HG02870 (cell line): ENCODE measurements at regions not wholly inside any gene's neighbourhood (a gene's known extent, or its start where the extent isn't known, plus 50 kb on each side); places are given as distances from the start of the nearest gene placed in this dataset.
"Not testable (repeated sequence)": the region's sequence is repeated elsewhere in the genome, so short reads cannot be mapped to it uniquely, and the experiment has no call there.

ENCODE experiments used
- ATAC-seq: cut with Tn5 transposase; IDR thresholded peaks from one replicate; pipeline ENCODE4 v1.9.1; 2021; ENCODE audit warnings: mild to moderate bottlenecking, moderate library complexity; ENCODE audit not compliant: unreplicated experiment

DNA sequence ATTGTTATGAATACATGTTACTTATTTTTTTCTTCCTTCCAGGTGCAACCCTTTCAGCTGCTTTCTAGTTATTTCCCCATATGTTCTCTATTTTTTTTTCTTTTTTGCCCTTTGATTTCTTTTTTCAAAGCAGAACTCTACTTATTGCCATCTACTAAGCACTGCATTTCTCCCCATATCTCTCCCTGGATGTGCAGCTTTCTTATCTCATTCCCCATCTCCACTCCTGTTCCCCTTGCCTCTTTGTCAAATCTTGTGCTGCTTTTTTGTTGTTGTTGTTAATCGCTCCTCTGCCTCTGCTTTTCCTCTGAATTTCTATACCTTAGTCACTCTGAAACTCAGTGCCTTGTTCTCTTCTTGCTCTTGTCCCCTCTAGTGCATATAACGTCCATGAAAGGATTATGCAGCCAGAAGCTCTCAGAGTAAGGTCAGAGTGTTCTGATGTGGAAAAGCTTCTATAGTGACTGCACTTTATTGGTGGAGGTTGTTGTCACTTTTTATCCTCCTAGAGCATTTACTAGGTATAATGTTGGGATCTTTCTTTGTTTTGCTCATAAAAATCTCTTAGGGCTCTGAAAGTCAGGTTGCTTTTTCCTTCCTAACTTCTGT is 51.1 kb upstream of the JADE1 start:
- no peak for ATAC-seq

DNA sequence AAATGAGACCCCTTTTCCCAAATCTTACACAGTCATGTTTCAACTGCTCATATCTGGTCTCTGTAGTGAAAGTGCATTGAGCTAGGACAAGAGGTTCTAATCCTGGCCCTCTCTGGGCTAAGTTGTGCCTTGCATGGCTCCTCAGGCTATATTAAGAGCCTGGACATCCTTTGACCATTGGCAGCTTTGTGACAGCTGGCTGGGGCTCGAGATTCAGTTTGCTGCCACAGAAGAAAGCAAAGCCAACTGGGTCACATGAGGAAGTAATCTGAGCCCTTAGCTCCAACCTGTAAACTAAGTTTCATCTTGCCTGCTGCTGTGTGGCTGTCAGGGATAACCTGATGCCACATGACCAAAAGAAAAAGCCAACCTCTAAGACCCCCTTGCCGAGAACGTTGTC is 51.8 kb upstream of the JADE1 start:
- ATAC-seq: no peak

DNA sequence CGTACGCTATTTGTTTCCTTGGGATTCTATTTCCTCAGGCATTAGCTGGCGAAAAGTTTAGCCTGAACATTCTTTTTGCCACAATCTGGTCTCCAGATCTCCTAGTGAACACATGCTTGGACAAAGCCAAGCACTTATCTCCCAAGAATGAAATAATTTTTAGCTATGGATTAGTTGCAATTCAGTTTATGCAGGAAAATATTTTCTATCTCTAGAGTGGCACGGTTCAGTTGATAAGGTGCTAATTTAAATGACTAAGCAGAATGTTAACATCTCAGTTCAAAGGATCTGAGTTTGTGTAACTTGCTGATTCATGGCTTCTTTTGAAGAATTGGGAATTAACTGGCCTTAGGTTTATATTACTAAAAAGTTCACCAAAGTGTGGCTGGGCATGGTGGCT is 58.1 kb upstream of the JADE1 start:
- no peak for ATAC-seq

DNA sequence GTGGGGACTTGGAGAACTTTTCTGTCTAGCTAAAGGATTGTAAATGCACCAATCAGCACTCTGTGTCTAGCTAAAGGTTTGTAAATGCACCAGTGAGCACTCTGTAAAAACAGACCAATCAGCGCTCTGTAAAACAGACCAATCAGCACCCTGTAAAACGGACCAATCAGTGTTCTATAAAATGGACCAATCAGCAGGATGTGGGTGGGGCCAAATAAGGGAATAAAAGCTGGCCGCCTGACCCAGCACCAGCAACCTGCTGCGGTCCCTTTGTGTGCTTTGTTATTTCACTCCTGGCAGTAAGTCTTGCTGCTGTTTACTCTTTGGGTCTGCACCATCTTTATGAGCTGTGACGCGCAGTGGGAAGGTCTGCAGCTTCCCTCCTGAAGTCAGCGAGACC is 67.8 kb upstream of the JADE1 start:
- ATAC-seq: not testable (repeated sequence)

DNA sequence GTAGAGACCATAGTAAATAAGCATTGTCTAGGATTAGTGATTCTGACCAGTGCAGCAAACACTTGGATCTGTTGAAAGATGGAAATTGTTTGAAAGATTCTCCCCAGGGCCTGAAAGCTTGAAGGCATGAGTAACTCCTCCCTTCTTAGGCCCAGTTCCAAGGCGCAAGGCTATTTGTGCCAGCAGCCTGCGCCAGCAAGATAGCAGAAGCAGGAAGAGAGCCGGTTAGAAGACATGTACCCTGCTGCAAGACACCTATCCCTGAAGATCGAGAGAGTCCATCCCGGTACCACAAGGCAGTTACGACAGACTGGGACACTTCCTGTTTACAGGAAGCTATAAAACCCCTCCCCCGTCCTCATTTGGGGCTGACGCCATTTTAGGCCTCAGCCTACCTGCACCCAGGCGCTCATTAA is 72.4 kb upstream of the JADE1 start:
- no peak for ATAC-seq

DNA sequence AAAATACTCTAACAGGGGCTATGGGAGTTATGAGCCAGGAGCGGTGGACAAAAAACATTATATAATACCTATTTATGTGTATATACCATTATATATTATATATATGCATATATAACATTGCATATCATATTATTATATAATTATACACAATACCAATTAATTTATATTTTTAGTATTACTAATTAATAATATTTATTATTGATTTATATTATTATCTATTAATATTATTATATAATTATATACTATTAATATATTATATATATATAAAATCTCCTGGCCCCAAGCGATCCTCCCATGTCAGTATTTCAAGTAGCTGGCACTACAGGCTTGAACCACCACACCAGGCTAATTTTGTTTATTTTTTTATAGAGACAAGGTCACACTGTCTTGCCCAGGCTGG is 73.8 kb upstream of the JADE1 start:
- ATAC-seq: no peak

DNA sequence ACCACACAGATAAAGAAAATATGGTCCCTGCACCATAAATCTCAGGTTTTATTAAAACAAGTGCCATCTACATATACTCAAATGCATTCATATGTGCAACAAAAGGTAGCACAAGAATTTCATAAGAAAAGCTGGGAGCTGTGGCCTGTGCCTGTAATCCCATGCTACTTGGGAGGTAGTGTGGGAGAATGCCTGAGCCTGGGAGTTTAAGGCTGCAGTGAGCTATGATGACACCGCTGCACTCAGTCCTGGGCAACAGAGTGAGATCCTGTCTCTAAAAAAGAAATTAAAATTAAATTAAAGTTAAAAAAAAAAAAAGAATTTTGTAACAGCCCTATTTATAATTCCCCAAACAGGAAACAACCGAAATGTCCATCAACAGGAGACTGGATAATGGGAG is 81.3 kb upstream of the JADE1 start:
- no peak for ATAC-seq

DNA sequence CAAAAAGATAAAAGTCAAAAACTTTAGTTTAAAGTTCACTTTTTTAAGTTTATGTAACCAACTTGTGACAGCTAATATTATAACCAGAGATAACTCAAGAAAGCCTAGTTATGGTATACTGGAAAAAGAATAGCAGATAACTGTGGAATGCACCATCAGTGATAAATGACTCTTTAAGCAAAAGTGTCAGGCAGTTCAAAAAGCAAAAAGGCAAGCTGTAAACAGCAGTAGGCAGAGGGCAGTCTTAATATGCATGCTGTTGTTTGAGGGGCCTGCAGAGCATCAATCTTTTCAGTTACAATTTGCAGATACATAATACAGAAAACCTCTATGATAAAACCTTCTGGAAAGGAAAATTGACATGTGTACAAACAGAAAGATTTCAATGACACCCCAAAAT is 81.8 kb upstream of the JADE1 start:
- ATAC-seq: no peak

DNA sequence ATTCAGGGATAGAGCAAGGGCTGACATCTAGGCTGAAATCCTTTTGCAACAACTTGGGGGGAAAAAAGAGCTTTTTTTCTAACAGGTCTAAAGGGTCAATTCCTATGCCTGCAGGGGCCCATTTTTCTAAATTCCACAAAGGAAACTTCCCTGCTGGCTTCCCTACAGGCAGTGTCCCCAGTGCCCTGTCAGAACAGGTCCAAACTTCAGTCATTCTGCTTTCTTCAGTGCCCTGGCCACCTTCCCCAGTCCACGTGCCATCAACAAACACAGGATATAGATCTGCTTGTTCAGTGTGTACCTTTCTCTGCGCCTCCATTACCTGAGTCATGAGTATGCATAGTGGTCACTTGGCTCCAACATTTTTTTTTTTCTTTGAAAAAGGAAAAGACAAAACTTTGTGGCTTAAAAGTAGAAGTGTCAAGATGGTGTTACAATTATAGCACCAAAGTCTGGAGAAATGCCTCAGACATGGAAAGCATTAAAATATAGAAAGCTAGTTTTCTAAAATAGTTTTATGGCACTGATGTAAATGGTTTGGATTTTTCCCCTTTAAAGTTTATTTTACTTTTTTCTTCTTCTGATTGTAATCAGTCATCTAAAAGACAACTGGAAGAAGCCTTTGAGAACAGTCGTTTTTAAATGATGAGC is 84.0 kb upstream of the JADE1 start:
- no peak for ATAC-seq

DNA sequence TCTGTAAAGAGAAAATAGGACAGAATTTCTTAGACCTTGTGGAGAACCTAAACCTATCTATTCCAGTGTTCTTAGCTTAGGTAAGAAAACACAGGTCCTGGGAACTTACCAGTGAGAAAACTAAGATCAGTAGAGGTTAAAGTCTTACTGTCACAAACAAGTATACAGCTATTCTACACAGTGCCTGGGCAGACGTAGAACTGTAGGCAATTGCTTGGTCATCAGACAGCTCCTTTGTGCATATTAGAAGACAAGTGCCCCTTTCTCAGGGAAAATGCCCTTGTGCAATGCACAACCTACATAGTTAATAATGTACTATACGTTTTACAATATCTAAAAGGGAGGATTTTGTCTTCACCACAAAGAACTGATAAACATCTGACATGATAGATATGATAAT is 86.6 kb upstream of the JADE1 start:
- no peak for ATAC-seq

DNA sequence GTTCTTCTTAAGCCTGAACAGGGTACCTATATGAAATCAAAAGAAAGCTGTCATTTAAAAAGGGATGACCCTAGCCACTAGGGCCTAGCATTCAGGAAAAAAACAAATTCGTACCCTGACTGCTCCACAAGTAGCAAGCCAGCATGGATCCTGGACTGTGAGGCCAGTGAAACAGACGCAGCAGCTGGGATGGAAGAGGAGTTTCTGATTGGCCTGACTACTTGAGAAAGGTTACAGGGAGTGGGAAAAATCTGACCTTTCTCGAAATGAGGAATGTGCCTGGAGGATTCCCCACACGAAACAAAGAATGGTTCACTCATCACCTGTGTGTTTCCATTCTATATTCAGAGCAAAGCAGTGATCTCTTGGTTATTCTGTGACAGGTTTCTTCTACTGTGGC is 87.6 kb upstream of the JADE1 start:
- ATAC-seq: no peak

DNA sequence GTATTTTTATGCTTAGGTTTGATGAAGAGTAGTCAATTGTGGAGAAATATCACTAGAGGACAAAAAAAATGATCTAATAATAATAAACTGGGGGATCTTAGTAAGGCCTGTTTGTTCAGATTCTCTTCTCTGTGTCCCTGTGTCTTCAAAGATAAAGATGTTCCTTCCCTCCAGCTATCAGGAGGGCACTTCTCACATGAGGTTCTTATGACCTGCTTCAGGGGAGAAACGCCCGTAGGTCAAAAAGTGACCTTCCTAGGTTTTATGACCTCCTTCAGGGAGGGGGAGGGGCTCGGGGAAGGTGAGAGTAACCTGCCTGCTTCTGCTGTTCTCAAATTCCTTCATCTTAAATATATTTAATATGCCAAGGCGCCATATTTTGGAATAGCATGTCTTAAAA is 89.2 kb upstream of the JADE1 start:
- ATAC-seq: no peak

DNA sequence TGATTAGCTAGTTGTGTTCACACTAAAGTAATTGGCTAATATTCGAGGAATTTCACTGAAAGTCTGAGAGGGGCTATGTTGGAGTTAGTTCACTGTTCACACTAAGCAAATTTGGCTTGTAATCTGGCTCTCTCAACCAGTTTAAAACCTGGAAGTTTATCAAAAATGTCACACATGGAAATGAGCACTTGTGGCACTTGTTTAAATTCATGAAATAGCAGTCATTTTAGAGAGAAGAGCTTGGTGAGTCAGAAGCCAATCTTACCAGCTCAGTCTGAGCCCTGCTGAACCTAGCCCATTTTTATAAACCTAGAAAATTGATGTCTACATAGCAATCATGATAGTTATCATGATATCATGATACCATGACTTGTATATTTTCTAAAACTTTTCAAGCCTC is 90.7 kb upstream of the JADE1 start:
- ATAC-seq: no peak

DNA sequence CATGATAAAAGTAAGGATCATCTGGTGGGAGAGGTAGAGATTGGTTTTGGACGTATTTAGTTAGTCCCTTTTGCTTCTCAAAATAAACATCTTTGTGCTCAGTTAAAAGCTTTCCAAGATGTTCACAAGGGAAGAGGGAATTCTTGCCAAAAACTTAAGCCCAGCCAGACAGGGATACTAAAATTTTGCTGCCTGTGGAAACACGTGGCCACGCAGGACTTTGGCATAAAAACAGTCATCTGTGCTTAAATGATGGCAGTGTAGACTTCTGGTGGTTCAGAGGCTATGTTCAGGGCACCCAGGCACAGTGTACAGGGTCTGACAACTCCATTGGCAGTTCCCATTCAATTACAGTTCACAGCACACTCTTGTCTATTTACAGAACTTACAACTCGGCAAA is 93.2 kb upstream of the JADE1 start:
- no peak for ATAC-seq

DNA sequence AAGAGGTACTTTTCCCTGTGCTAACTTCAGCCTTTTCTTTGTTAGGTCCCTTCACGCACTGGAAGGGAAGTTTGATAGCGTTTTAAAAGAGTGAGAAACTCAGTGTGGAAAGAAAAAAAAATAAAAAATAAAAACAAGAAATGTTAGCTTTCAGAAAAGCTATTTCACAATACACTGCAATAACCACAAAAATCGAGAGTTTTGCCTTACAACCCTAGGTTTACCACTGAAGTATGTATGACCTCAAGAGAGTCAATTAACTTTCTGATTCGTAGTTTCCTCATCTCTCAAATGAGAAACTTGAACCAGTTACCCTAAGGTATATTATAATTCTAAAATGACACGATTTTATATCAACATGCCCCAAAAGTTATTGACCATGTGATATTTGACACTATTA is 93.9 kb upstream of the JADE1 start:
- no peak for ATAC-seq

DNA sequence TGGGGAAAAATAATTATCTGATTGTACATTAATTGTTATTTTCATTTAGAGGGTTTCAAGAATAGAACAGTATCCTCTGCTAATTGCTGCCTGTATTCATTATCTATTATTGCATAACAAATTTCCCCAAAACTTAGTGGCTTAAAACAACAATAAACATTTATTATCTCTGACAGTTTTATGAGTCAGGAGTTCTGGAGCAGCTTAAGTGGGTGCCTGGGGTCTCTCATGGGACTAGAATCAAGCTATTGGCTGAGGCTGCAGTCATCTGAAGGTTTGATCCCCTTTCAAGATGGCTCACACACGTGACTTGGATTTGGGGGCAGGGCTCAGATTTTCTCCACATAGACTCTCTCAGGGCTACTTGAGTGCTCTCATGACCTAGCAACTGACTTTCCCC is 98.1 kb upstream of the JADE1 start:
- ATAC-seq: no peak

DNA sequence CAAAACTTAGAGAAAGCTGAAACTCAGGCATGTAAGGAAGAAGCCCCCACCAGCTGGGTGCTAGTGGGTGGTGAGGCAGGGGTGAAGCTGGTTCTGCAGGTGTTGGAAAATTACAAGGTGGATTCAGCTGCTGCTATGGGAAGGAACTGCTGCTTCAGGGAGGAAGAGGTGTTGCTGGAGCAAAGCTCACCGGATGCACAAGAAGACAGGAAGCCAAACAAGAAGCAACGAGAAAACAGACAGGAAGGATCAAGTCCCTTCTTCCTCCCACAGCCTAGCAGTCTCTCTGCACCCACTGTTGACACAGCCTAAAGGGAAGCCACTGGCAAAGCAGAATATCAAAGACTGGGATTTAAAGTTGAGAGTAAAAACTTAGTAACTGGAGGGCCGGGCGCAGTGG is 100.2 kb upstream of the JADE1 start:
- no peak for ATAC-seq

DNA sequence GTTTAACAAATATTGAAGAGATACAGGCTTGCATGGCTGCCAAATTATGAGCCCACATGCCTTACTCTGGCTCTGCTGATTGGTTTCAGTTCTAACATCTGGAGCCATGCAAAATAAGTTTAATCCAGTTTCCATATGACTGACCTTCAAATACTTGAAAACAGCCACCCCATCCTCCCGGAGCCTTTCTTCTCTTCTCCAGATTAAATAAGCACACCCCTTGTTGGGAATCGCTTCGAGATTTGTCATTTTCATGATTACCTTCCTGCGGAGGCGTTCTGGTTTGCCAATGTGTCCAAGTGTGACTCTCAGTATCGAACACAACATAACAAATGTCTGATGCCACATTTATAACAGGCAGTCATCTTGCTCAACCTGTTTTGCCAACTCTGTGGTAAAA is 101.6 kb upstream of the JADE1 start:
- ATAC-seq: no peak

DNA sequence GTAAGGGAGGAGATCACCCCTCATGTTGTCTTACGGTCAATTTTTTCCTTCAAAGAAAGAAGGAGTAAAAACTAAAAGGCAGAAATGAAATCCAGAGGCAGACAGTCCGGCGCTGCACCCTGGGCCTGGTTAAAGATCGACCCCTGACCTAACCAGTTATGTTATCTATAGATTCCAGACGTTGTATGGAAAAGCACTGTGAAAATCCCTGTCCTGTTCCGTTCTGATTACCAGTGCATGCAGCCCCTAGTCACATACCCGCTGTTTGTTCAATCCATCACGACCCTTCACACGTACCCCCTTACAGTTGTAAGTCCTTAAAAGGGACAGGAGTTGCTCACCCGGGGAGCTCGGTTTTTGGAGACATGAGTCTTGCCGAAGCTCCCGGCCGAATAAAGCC is 105.6 kb upstream of the JADE1 start:
- ATAC-seq: no peak

DNA sequence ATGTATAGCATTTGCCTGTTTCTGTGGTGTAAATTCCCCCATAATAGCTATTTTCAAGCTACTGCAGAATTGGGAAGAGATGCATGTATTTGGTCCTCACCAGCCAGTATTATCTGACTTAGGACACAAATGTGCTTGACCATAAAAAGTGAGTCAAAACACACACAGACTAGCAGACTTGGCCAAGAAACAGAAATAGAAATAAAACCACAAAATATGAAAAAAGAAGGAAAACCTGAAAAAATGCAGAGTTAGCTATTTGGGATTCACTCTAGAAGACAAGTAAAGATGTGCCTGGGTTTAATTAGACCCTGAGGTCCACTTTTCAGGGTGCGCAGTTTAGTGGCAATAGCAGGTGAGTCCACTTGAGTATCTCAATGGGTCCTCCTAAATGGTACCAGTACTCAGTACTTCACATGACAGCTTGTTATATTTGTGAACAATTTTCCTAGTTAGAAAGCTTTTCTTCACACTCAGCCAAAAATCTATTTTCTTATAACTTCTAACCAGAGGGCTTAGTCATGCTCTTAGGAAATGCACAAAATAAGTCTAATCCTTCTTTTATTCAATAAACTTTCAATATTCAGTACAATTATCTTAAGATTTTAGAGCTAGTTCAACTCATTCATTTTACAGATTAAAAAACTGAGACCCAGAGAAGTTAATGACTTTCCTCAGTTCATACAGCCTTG is 108.7 kb upstream of the JADE1 start:
- no peak for ATAC-seq

DNA sequence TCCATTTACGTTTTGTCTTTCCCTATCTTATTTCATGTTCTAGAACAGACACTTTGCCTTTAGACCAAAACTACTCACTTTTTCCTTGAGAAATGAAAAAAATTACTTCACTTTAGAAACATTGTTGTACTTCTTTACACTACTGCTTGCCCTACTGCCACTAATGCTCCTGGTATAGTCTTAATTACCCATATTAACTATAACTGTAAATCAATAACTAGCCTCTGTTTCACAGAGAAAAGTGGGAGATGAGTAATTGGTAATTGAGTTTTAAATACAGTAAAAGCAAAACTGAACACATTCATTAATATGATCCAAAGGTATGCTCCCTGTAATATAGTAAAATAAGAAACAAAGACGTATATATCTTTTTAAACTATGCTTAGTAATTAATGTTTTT is 111.1 kb upstream of the JADE1 start:
- ATAC-seq: no peak

DNA sequence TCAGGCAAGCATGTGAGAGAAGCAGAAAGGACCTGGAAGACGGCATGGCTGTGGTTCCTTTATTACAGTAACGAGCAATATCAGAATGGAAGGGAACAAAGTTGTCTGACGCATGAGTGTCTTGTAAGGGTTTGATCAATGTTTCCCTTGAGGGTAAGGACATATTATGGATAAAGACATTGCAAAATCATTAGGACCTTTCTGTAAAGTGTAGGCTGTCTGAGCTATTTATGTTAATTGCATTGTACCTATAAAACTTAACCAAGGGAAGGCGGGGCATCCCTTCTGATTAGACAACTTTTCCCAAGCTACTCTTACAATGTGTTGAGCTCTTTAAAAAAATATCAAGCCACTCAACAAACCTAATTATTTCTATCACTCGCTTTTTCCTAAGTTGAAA is 112.2 kb upstream of the JADE1 start:
- no peak for ATAC-seq

DNA sequence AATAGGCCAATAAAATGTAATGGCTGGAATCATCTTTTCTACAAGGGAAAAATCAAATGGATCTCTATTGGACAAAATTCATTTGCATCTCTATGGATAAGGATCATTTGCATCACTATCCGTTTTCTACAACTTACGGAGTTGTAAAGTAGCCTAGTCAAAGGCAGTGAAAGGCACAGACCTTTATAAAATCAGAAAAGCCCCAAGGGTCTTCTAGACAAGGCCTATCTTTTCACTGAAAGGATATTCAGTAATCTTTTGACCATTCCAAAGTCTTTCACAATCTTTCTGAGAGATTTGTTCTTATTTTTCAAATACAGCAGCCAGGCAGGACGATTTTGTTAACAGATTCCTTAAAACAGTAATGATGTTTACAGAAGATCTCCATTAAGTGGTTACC is 119.5 kb upstream of the JADE1 start:
- ATAC-seq: no peak
